ENCODE measurements at regions not wholly inside any gene's neighbourhood (a gene's known extent, or its start where the extent isn't known, plus 50 kb on each side); places are given as distances from the start of the nearest gene placed in this dataset.
A peak's percentile ranks its signal among the peaks of the same experiment; 100 is the strongest.

GRCh38 chr2:171608168-171608567 is 79.1 kb upstream of the DYNC1I2 start:
- TF ChIP-seq CTCF (IDR thresholded peaks at IDR 0.05; ENCODE audit: low read depth, low read length): no peak
- H3K27me3 ChIP-seq: no peaks in the 10 kb centered on the region
- no peak overlapping the region for H3K27ac ChIP-seq

DNA sequence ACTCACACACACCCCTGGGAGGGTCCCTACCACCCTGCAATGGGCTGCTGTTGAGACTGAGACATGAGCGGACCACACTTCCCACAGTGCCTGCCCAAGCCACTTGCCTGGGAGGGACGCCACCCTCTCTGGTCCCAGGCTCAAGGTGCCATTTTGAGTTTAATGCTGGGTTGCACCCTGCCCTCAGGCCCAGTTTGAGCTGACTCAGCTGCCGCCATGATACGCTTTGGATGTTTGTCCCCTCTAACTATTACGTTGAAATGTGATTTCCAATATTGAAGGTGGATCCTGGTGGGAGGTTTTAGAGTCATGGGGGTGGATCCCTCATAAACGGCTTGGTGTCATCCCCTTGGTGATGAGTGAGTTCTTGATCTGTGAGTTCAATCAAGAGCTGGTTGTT is 76.4 kb upstream of the DYNC1I2 start:
- Histone ChIP-seq H3K4me1 (ENCODE audit: low read depth) (no peaks in the 10 kb centered on the region), H3K36me3 (no peaks in the 10 kb centered on the region), H3K27me3 (no peaks in the 10 kb centered on the region), H3K9me3 (ENCODE audit: low read depth) (no peaks in the 10 kb centered on the region), H3K4me3 (no peak overlapping the region), H3K27ac (no peak overlapping the region)
- TF ChIP-seq CTCF (IDR thresholded peaks at IDR 0.05; ENCODE audit: low read depth, low read length): no peak
- no peak for DNase-seq (ENCODE audit: low read depth in 1 of 2, low spot score in 1 of 2)

More at GRCh38 chr2:171608168-171608567, 79.1 kb upstream of the DYNC1I2 start:
- Histone ChIP-seq H3K36me3 (no peaks in the 10 kb centered on the region), H3K4me3 (no peak overlapping the region), H3K4me1 (ENCODE audit: low read depth) (no peaks in the 10 kb centered on the region), H3K9me3 (ENCODE audit: low read depth) (no peaks in the 10 kb centered on the region)
- no peak for DNase-seq (ENCODE audit: low read depth in 1 of 2, low spot score in 1 of 2)

- Histone ChIP-seq H3K36me3 (no peaks in the 10 kb centered on the region), H3K4me3 (no peak overlapping the region), H3K9me3 (ENCODE audit: low read depth) (no peaks in the 10 kb centered on the region), H3K27me3 (no peaks in the 10 kb centered on the region), H3K4me1 (ENCODE audit: low read depth) (no peaks in the 10 kb centered on the region), H3K27ac (no peak overlapping the region)
- TF ChIP-seq CTCF (IDR thresholded peaks at IDR 0.05; ENCODE audit: low read depth, low read length): no peak
- peak in 1 of 2 donors; percentile 49 for DNase-seq (ENCODE audit: low read depth in 1 of 2, low spot score in 1 of 2)
Measured at GRCh38 chr2:171615069-171615468, 72.2 kb upstream of the DYNC1I2 start.

DNA sequence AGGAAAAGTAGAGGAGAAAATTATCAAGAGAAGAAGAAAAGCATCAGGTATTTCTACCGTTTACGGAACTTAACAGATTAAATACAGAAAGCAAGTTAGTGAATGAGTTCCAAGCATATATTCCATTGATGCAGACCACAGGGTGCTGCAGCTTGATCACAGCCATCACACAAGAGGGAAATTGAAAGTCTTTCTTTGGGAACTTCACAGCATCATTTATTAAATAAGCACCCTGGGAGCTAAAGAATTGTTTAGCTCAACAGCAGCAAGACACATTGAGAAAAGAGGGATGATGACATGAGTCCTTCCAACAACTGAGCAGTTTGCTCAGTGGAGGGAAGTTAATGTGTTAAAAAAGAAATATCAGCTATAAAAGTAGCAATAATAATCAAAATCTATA is 69.3 kb upstream of the DYNC1I2 start:
- Histone ChIP-seq H3K9me3 (ENCODE audit: low read depth) (no peaks in the 10 kb centered on the region), H3K4me3 (no peak overlapping the region), H3K27me3 (no peaks in the 10 kb centered on the region), H3K4me1 (ENCODE audit: low read depth) (no peaks in the 10 kb centered on the region), H3K27ac (no peak overlapping the region), H3K36me3 (no peaks in the 10 kb centered on the region)
- no peak for DNase-seq (ENCODE audit: low read depth in 1 of 2, low spot score in 1 of 2)
- no peak for TF ChIP-seq CTCF (IDR thresholded peaks at IDR 0.05; ENCODE audit: low read depth, low read length)

DNA sequence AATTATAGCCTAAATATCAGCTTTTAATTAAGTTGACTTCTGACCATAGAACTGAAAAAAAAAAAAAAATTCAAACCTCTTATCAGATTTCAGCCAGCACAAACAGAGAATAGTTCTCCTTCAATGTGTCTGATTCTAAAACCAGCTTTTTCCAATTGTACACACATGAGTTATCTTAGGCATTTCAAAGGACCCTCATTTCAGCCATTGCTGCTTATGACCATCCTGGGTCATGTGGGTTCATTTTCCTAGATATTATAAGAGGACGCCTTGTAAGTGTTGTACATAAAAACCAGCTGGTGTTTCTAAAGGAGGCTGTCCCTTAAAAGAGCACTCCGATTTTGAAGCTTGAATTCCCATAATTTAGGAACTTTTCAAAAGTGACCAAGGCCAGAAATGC is 62.3 kb upstream of the DYNC1I2 start:
- Histone ChIP-seq H3K36me3 (no peaks in the 10 kb centered on the region), H3K27ac (no peak overlapping the region), H3K4me1 (ENCODE audit: low read depth) (no peaks in the 10 kb centered on the region), H3K27me3 (no peaks in the 10 kb centered on the region), H3K4me3 (no peak overlapping the region), H3K9me3 (ENCODE audit: low read depth) (no peaks in the 10 kb centered on the region)
- TF ChIP-seq CTCF (IDR thresholded peaks at IDR 0.05; ENCODE audit: low read depth, low read length): no peak
- DNase-seq (ENCODE audit: low read depth in 1 of 2, low spot score in 1 of 2): no peak

- TF ChIP-seq CTCF (IDR thresholded peaks at IDR 0.05; ENCODE audit: low read depth, low read length): no peak
- no peaks in the 10 kb centered on the region for H3K9me3 ChIP-seq (ENCODE audit: low read depth)
- H3K4me3 ChIP-seq: no peak overlapping the region
- DNase-seq (ENCODE audit: low read depth in 1 of 2, low spot score in 1 of 2): no peak
- H3K4me1 ChIP-seq (ENCODE audit: low read depth): no peaks in the 10 kb centered on the region
- no peaks in the 10 kb centered on the region for H3K27me3 ChIP-seq
- H3K27ac ChIP-seq: no peak overlapping the region
- no peaks in the 10 kb centered on the region for H3K36me3 ChIP-seq
Measured at GRCh38 chr2:171626949-171627348, 60.3 kb upstream of the DYNC1I2 start.

Measured in cardiac muscle cell (in vitro differentiated cells and primary cell).